CD14-positive monocyte (primary cell): ENCODE measurements at regions not wholly inside any gene's neighbourhood (a gene's known extent, or its start where the extent isn't known, plus 50 kb on each side); places are given as distances from the start of the nearest gene placed in this dataset.

ENCODE experiments used
- DNase-seq, 3 donors: peaks; one replicate each; pipeline ENCODE4 v3.0.0-alpha.2; 2011 to 2022
- H2AFZ ChIP-seq: 2 replicates; pipeline ENCODE4 v1.6.0; 2012; ENCODE audit warnings: mild to moderate bottlenecking, low read depth, low read length, inconsistent platforms; ENCODE audit not compliant: insufficient read depth, poor library complexity, severe bottlenecking
- H3K27ac ChIP-seq, 2 donors: 1 replicate in 1 of 2; 2 replicates in 1 of 2; pipeline ENCODE4 v1.5.1; 2012 to 2013; ENCODE audit warnings: low read length in 2 of 2, control low read depth in 1 of 2, inconsistent platforms in 1 of 2, low read depth in 1 of 2, mild to moderate bottlenecking in 1 of 2
- H3K27me3 ChIP-seq, 2 donors: one replicate each; pipeline versions ENCODE4 v1.6.0 to v1.6.1; 2011 to 2013; ENCODE audit warnings: low read length in 2 of 2; ENCODE audit not compliant: control insufficient read depth in 2 of 2, insufficient read depth in 2 of 2
- H3K36me3 ChIP-seq, 2 donors: replicated peaks in 1 of 2; 1 replicate in 1 of 2; 2 replicates in 1 of 2; pipeline versions ENCODE4 v1.5.1 to v1.6.1; 2012 to 2013; ENCODE audit warnings: low read length in 2 of 2, control low read depth in 1 of 2, inconsistent platforms in 1 of 2, mild to moderate bottlenecking in 1 of 2; ENCODE audit not compliant: insufficient read depth in 2 of 2, control insufficient read depth in 1 of 2
- H3K4me1 ChIP-seq, 2 donors: 1 replicate in 1 of 2; 2 replicates in 1 of 2; pipeline versions ENCODE4 v1.5.1 to v1.6.1; 2012 to 2013; ENCODE audit warnings: low read length in 2 of 2, control low read depth in 1 of 2, inconsistent platforms in 1 of 2, mild to moderate bottlenecking in 1 of 2, moderate library complexity in 1 of 2; ENCODE audit not compliant: insufficient read depth in 2 of 2, control insufficient read depth in 1 of 2
- H3K4me2 ChIP-seq: replicated peaks from 2 replicates; pipeline ENCODE3; 2012; ENCODE audit warnings: low read length, moderate library complexity, mild to moderate bottlenecking; ENCODE audit not compliant: poor library complexity, severe bottlenecking; ENCODE audit errors: extremely low read depth
- H3K4me3 ChIP-seq, 3 experiments: fragments of 200-600 bp in 1 of 3; sonication (generic) in 1 of 3; replicated peaks in 1 of 3; 1 replicate in 2 of 3; 2 replicates in 1 of 3; pipeline ENCODE4 v1.5.1; 2011 to 2013; ENCODE audit warnings: low read length in 3 of 3, mild to moderate bottlenecking in 3 of 3, control low read depth in 2 of 3, low read depth in 2 of 3, inconsistent platforms in 1 of 3, moderate library complexity in 1 of 3
- H3K79me2 ChIP-seq: 2 replicates; pipeline ENCODE4 v1.6.0; 2012; ENCODE audit warnings: mild to moderate bottlenecking, control low read depth, inconsistent platforms, low read length, moderate library complexity; ENCODE audit not compliant: insufficient read depth
- H3K9ac ChIP-seq: 2 replicates; pipeline ENCODE4 v1.6.0; 2017; ENCODE audit warnings: low read length, mild to moderate bottlenecking; ENCODE audit not compliant: insufficient read depth, poor library complexity, severe bottlenecking
- H3K9me3 ChIP-seq, 2 donors: replicated peaks in 1 of 2; 1 replicate in 1 of 2; 2 replicates in 1 of 2; pipeline versions ENCODE4 v1.5.1 to v1.6.1; 2012 to 2013; ENCODE audit warnings: low read length in 2 of 2, control low read depth in 1 of 2; ENCODE audit not compliant: control insufficient read depth in 1 of 2, insufficient read depth in 1 of 2
- H4K20me1 ChIP-seq: 2 replicates; pipeline ENCODE4 v1.6.0; 2012; ENCODE audit warnings: mild to moderate bottlenecking, low read length, control low read depth, moderate library complexity; ENCODE audit not compliant: insufficient read depth
- H3K27ac Mint-ChIP-seq, 7 donors: one replicate each; pipeline ENCODE4 v1.8.0; 2020; ENCODE audit warnings: mild to moderate bottlenecking in 7 of 7, mixed read lengths in 7 of 7, moderate library complexity in 6 of 7, inconsistent platforms in 2 of 7
- H3K27me3 Mint-ChIP-seq, 3 donors: one replicate each; pipeline ENCODE4 v1.8.0; 2021 to 2022; ENCODE audit warnings: low read depth in 3 of 3, mild to moderate bottlenecking in 3 of 3, mixed read lengths in 3 of 3, moderate library complexity in 3 of 3, inconsistent platforms in 1 of 3
- H3K36me3 Mint-ChIP-seq, 2 donors: one replicate each; pipeline ENCODE4 v1.8.0; 2020; ENCODE audit warnings: mixed read lengths in 2 of 2, inconsistent platforms in 1 of 2, mild to moderate bottlenecking in 1 of 2
- H3K4me1 Mint-ChIP-seq: one replicate; pipeline ENCODE4 v1.8.0; 2020; ENCODE audit warnings: mild to moderate bottlenecking, mixed read lengths
- H3K4me3 Mint-ChIP-seq, 2 donors: one replicate each; pipeline ENCODE4 v1.8.0; 2020; ENCODE audit warnings: mild to moderate bottlenecking in 2 of 2, mixed read lengths in 2 of 2, moderate library complexity in 1 of 2
- H3K9me3 Mint-ChIP-seq, 7 donors: one replicate each; pipeline ENCODE4 v1.8.0; 2020 to 2022; ENCODE audit warnings: mixed read lengths in 7 of 7, mild to moderate bottlenecking in 6 of 7, moderate library complexity in 6 of 7, inconsistent platforms in 2 of 7
- WGBS: methylation state at CpG from one replicate; pipeline ENCODE4 v1.1.5; 2013; ENCODE audit warnings: missing lambda C conversion rate; ENCODE audit not compliant: insufficient coverage; 5-methylcytosine and 5-hydroxymethylcytosine counted together
- intact Hi-C, 2 donors: fragments of 100-400 bp; cut with micrococcal nuclease; formaldehyde crosslinking; loops; one replicate each; pipeline versions ENCODE4 v1.15.0 to v1.15.1; 2023
- TF ChIP-seq, protein P1 (sequence below): fragments of 200-600 bp; IDR thresholded peaks from one replicate; pipeline ENCODE4 v1.8.0; 2022; ENCODE audit warnings: antibody characterized with exemption, mild to moderate bottlenecking

DNA sequence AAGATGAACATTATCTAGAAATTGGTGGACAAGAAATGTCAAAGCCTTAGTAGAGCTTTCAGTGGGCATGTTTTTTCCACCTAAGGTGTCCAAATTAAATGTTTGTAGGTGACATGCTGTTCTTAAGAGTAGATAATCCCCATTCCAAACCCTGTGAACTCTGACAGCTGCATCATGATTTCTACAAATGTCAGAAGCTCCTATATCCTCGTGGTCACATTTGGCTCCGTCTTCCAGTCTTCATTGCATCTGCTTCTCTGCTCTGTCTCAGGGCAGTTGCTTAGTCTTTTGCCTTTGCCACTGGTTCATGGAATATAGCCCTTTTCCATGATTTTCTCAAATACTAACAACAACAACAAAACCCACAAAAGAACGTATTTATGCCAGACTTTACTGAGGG, 234.5 kb downstream of the DLEU7 start:
- DNase-seq: no peak
- H3K27ac Mint-ChIP-seq: no peak overlapping the region
- Histone ChIP-seq H3K4me3 (no peak overlapping the region), H3K79me2 (no peaks in the 10 kb centered on the region), H3K27me3 (no peaks in the 10 kb centered on the region), H3K9me3 (no peaks in the 10 kb centered on the region), H2AFZ (no peak overlapping the region), H3K36me3 (no peaks in the 10 kb centered on the region), H3K4me2 (no peak overlapping the region), H3K4me1 (no peaks in the 10 kb centered on the region), H4K20me1 (no peaks in the 10 kb centered on the region), H3K9ac (no peak overlapping the region), H3K27ac (no peak overlapping the region)
- H3K4me1 Mint-ChIP-seq: peaks cover 12% of the 10 kb centered on the region
- no peaks in the 10 kb centered on the region for H3K9me3 Mint-ChIP-seq
- H3K4me3 Mint-ChIP-seq: no peak overlapping the region
- intact Hi-C loops: no loop called here
- no peaks in the 10 kb centered on the region for H3K36me3 Mint-ChIP-seq
- peaks cover 0 to 6% (median 0%) of the 10 kb centered on the region in 3 donors for H3K27me3 Mint-ChIP-seq
- TF ChIP-seq, protein P1, sequence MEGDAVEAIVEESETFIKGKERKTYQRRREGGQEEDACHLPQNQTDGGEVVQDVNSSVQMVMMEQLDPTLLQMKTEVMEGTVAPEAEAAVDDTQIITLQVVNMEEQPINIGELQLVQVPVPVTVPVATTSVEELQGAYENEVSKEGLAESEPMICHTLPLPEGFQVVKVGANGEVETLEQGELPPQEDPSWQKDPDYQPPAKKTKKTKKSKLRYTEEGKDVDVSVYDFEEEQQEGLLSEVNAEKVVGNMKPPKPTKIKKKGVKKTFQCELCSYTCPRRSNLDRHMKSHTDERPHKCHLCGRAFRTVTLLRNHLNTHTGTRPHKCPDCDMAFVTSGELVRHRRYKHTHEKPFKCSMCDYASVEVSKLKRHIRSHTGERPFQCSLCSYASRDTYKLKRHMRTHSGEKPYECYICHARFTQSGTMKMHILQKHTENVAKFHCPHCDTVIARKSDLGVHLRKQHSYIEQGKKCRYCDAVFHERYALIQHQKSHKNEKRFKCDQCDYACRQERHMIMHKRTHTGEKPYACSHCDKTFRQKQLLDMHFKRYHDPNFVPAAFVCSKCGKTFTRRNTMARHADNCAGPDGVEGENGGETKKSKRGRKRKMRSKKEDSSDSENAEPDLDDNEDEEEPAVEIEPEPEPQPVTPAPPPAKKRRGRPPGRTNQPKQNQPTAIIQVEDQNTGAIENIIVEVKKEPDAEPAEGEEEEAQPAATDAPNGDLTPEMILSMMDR: no peak
- 100% methylated on average over 2 of the region's 3 CpGs for WGBS

DNA sequence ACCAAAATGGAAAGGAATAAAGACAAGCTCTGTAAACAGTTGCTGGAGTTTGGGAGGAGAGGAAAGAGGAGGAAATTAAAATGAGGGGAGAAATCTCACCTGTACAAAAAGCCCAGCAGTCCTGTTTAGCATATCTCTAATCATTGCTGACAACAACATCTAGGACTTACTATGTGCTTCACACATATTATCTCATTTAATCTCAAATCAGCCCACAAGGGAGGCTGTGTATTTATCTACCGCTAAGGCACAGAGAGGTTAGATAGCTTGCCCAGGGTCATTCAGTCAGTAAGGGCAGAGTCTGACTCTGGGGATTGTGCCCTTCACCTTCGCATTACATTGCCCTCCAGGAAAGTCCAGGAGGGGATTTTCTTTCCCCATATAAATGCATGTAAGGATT, 233.3 kb downstream of the DLEU7 start:
- Histone ChIP-seq H3K27me3 (no peaks in the 10 kb centered on the region), H3K27ac (no peak overlapping the region), H3K9me3 (no peaks in the 10 kb centered on the region), H3K4me1 (no peaks in the 10 kb centered on the region), H3K79me2 (no peaks in the 10 kb centered on the region), H3K9ac (no peak overlapping the region), H3K4me3 (no peak overlapping the region), H4K20me1 (no peaks in the 10 kb centered on the region), H2AFZ (no peak overlapping the region), H3K36me3 (no peaks in the 10 kb centered on the region), H3K4me2 (no peak overlapping the region)
- no peaks in the 10 kb centered on the region for H3K9me3 Mint-ChIP-seq
- no peak overlapping the region for H3K27ac Mint-ChIP-seq
- TF ChIP-seq, protein P1: no peak
- peaks cover 12% of the 10 kb centered on the region for H3K4me1 Mint-ChIP-seq
- intact Hi-C loops: no loop called here
- peaks cover 0 to 6% (median 0%) of the 10 kb centered on the region in 3 donors for H3K27me3 Mint-ChIP-seq
- H3K36me3 Mint-ChIP-seq: no peaks in the 10 kb centered on the region
- H3K4me3 Mint-ChIP-seq: no peak overlapping the region
- WGBS: 100% methylated on average over 1 of the region's 2 CpGs
- no peak for DNase-seq
